Right lobe of liver (tissue), 6 donors: ENCODE measurements at regions not wholly inside any gene's neighbourhood (a gene's known extent, or its start where the extent isn't known, plus 50 kb on each side); places are given as distances from the start of the nearest gene placed in this dataset.

Source experiments
- ATAC-seq, 4 donors: fragments of 200-7000 bp; cut with Tn5 transposase; one replicate each; pipeline ENCODE4 v1.9.1; 2020; ENCODE audit warnings: mild to moderate bottlenecking in 4 of 4, moderate library complexity in 4 of 4
- DNase-seq, 3 donors: peaks; one replicate each; pipeline ENCODE4 v3.0.0-alpha.2; 2020
- H3K27ac ChIP-seq, 3 donors: fragments of 200-600 bp; one replicate each; pipeline ENCODE4 v1.8.0; 2022
- H3K27me3 ChIP-seq, 2 donors: fragments of 200-600 bp; one replicate each; pipeline ENCODE4 v1.8.0; 2022
- H3K36me3 ChIP-seq, 4 donors: fragments of 200-600 bp; sonication (generic) in 1 of 4; one replicate each; pipeline versions ENCODE4 v1.5.1 to v1.8.0; 2017 to 2022; ENCODE audit warnings: control low read depth in 1 of 4
- H3K4me1 ChIP-seq, 4 donors: fragments of 200-600 bp; sonication (generic) in 1 of 4; one replicate each; pipeline versions ENCODE4 v1.5.1 to v1.8.0; 2017 to 2022; ENCODE audit warnings: control low read depth in 1 of 4
- H3K4me3 ChIP-seq, 3 donors: fragments of 200-600 bp; one replicate each; pipeline ENCODE4 v1.8.0; 2022
- H3K9me3 ChIP-seq, 4 donors: fragments of 200-600 bp; sonication (generic) in 1 of 4; one replicate each; pipeline versions ENCODE4 v1.5.1 to v1.8.0; 2017 to 2022; ENCODE audit warnings: control low read depth in 1 of 4
- CTCF ChIP-seq, 4 donors: fragments of 200-600 bp in 3 of 4; fragments of 450-650 bp in 1 of 4; IDR thresholded peaks; one replicate each; pipeline versions ENCODE4 v1.5.1 to v1.8.0; 2016 to 2022; ENCODE audit warnings: antibody characterized with exemption in 4 of 4, mild to moderate bottlenecking in 2 of 4
- POLR2A ChIP-seq: fragments of 450-650 bp; IDR thresholded peaks from one replicate; pipeline ENCODE4 v1.6.1; 2017; ENCODE audit warnings: antibody characterized with exemption, mild to moderate bottlenecking
- WGBS: methylation state at CpG from one replicate; pipeline ENCODE4 v1.1.6; 2018; ENCODE audit warnings: low coverage, low lambda C conversion rate; ENCODE audit not compliant: insufficient coverage; ENCODE audit errors: missing lambda C conversion rate; 5-methylcytosine and 5-hydroxymethylcytosine counted together
- intact Hi-C, 2 donors: fragments of 100-400 bp; cut with DNase I; formaldehyde crosslinking; loops; one replicate each; pipeline versions ENCODE4 v1.11.2 to v1.14.1; 2022
- donor health status: DM: no; HTN: yes; CAD: no.
- donor health status: DM: no; HTN: no; CAD: no.
- donor health status: DM: no; HTN: no; CAD: no.
- donor health status: DM: no; HTN: yes; CAD: no.
- donor health status: DM: no; HTN: yes; CAD: no.

- 72% methylated on average over 8 of the region's 8 CpGs for WGBS
- ATAC-seq (no peak), DNase-seq (no peak)
- TF ChIP-seq CTCF (IDR thresholded peaks at IDR 0.05), result no peak
- TF ChIP-seq POLR2A, result no peak
- Histone ChIP-seq H3K36me3 (no peaks in the 10 kb centered on the region), H3K4me1 (no peaks in the 10 kb centered on the region), H3K27ac (no peak overlapping the region), H3K27me3 (peaks cover 0 to 15% of the 10 kb centered on the region in 2 donors), H3K4me3 (no peak overlapping the region), H3K9me3 (no peaks in the 10 kb centered on the region)
- intact Hi-C loops, result no loop called here
These were observed 88.6 kb upstream of the TMEM164 start for GRCh38 chrX:109914114-109914849.

- intact Hi-C loops, result no loop called here
- ATAC-seq (no peak), DNase-seq (no peak)
- Histone ChIP-seq H3K27me3 (peaks cover 0 to 21% of the 10 kb centered on the region in 2 donors), H3K27ac (no peak overlapping the region), H3K4me1 (no peaks in the 10 kb centered on the region), H3K36me3 (no peaks in the 10 kb centered on the region), H3K9me3 (no peaks in the 10 kb centered on the region), H3K4me3 (no peak overlapping the region)
- no peak for TF ChIP-seq POLR2A
- no peak for TF ChIP-seq CTCF (IDR thresholded peaks at IDR 0.05)
- 7% methylated on average over 1 of the region's 1 CpG for WGBS
These were observed 84.2 kb upstream of the TMEM164 start for GRCh38 chrX:109918753-109919152.

- DNase-seq, result no peak
- H3K4me1 ChIP-seq, result no peaks in the 10 kb centered on the region
- WGBS, result 100% methylated on average over 1 of the region's 4 CpGs
- H3K36me3 ChIP-seq, result no peaks in the 10 kb centered on the region
- no peak for ATAC-seq
- no peak overlapping the region for H3K4me3 ChIP-seq
- no peaks in the 10 kb centered on the region for H3K9me3 ChIP-seq
- H3K27ac ChIP-seq, result no peak overlapping the region
- TF ChIP-seq POLR2A (no peak), CTCF (IDR thresholded peaks at IDR 0.05) (no peak)
- H3K27me3 ChIP-seq, result peaks cover 0 to 21% of the 10 kb centered on the region in 2 donors
- intact Hi-C loops, result no loop called here
These were observed 82.6 kb upstream of the TMEM164 start for GRCh38 chrX:109920325-109920724.

- Histone ChIP-seq H3K4me1 (no peaks in the 10 kb centered on the region), H3K27ac (no peak overlapping the region), H3K36me3 (no peaks in the 10 kb centered on the region), H3K27me3 (peaks cover 0 to 21% of the 10 kb centered on the region in 2 donors), H3K4me3 (no peak overlapping the region), H3K9me3 (no peaks in the 10 kb centered on the region)
- DNase-seq (no peak), ATAC-seq (no peak)
- intact Hi-C loops, result no loop called here
- TF ChIP-seq CTCF (IDR thresholded peaks at IDR 0.05), result no peak
- no peak for TF ChIP-seq POLR2A
- WGBS, result 56% methylated on average over 2 of the region's 2 CpGs
These were observed 82.0 kb upstream of the TMEM164 start for GRCh38 chrX:109920868-109921267.
